Upper lobe of left lung (tissue), 6 donors: ENCODE measurements at regions not wholly inside any gene's neighbourhood (a gene's known extent, or its start where the extent isn't known, plus 50 kb on each side); places are given as distances from the start of the nearest gene placed in this dataset.

ENCODE experiments used
- ATAC-seq, 2 donors: fragments of 200-7000 bp; cut with Tn5 transposase; one replicate each; pipeline ENCODE4 v1.9.1; 2022; ENCODE audit warnings: mild to moderate bottlenecking in 2 of 2, moderate library complexity in 2 of 2; ENCODE audit not compliant: low FRiP score in 2 of 2
- DNase-seq, 2 donors: peaks; one replicate each; pipeline ENCODE4 v3.0.0-alpha.2; 2019 to 2020
- H3K27ac ChIP-seq, 4 donors: fragments of 200-600 bp; sonication (generic); one replicate each; pipeline ENCODE4 v1.5.1; 2016 to 2019
- H3K27me3 ChIP-seq, 4 donors: fragments of 200-600 bp; sonication (generic); one replicate each; pipeline ENCODE4 v1.5.1; 2017 to 2019
- H3K36me3 ChIP-seq, 4 donors: fragments of 200-600 bp; sonication (generic); one replicate each; pipeline ENCODE4 v1.5.1; 2016 to 2019
- H3K4me1 ChIP-seq, 4 donors: fragments of 200-600 bp; sonication (generic); one replicate each; pipeline ENCODE4 v1.5.1; 2018 to 2019
- H3K4me3 ChIP-seq, 4 donors: fragments of 200-600 bp; sonication (generic); one replicate each; pipeline ENCODE4 v1.5.1; 2017 to 2019; ENCODE audit warnings: mild to moderate bottlenecking in 2 of 4, moderate library complexity in 1 of 4
- H3K9me3 ChIP-seq, 4 donors: fragments of 200-600 bp; sonication (generic); one replicate each; pipeline ENCODE4 v1.5.1; 2018 to 2019
- CTCF ChIP-seq, 6 experiments: fragments of 450-650 bp in 4 of 6; fragments of 200-600 bp in 2 of 6; sonication (generic) in 2 of 6; IDR thresholded peaks; one replicate each; pipeline ENCODE4 v1.5.1; 2016 to 2019; ENCODE audit warnings: antibody characterized with exemption in 6 of 6
- EP300 ChIP-seq, 4 donors: sonication (generic); formaldehyde crosslinking; IDR thresholded peaks; one replicate each; pipeline ENCODE4 v1.5.1; 2017; ENCODE audit warnings: antibody characterized with exemption in 4 of 4, control low read depth in 2 of 4
- POLR2A ChIP-seq, 4 donors: fragments of 450-650 bp; IDR thresholded peaks; one replicate each; pipeline ENCODE4 v1.5.1; 2016 to 2017; ENCODE audit warnings: antibody characterized with exemption in 4 of 4, mild to moderate bottlenecking in 2 of 4
- POLR2AphosphoS5 ChIP-seq, 2 donors: sonication (generic); formaldehyde crosslinking; IDR thresholded peaks; one replicate each; pipeline ENCODE4 v1.5.1; 2017; ENCODE audit warnings: antibody characterized with exemption in 2 of 2
- WGBS, 2 donors: methylation state at CpG; one replicate each; pipeline ENCODE4 v1.1.5; 2017 to 2018; 5-methylcytosine and 5-hydroxymethylcytosine counted together
- donor health status: DM: no; HTN: no; CAD: no; lungs with moderate emphysema.
- donor health status: DM: no; HTN: yes; CAD: no; lungs with severe emphysema.

GRCh38 chr6:50330347-50330746 lies 280.6 kb upstream of the DEFB112 start:
- no peaks in the 10 kb centered on the region for H3K4me1 ChIP-seq
- 75 to 76% methylated on average over 2 of the region's 2 CpGs for WGBS, 2 donors
- no peaks in the 10 kb centered on the region for H3K9me3 ChIP-seq
- no peak overlapping the region for H3K27ac ChIP-seq
- DNase-seq (no peak), ATAC-seq (no peak)
- no peak overlapping the region for H3K4me3 ChIP-seq
- H3K27me3 ChIP-seq = no peaks in the 10 kb centered on the region
- TF ChIP-seq POLR2AphosphoS5 (IDR thresholded peaks at IDR 0.05) (no peak), POLR2A (IDR thresholded peaks at IDR 0.05) (no peak), CTCF (IDR thresholded peaks at IDR 0.05) (no peak), EP300 (IDR thresholded peaks at IDR 0.05) (no peak)
- no peaks in the 10 kb centered on the region for H3K36me3 ChIP-seq

GRCh38 chr6:50330963-50331362 lies 281.2 kb upstream of the DEFB112 start:
- H3K27ac ChIP-seq = no peak overlapping the region
- no peaks in the 10 kb centered on the region for H3K9me3 ChIP-seq
- 82 to 89% methylated on average over 3 of the region's 3 CpGs for WGBS, 2 donors
- H3K27me3 ChIP-seq = no peaks in the 10 kb centered on the region
- H3K4me3 ChIP-seq = no peak overlapping the region
- no peak for TF ChIP-seq EP300 (IDR thresholded peaks at IDR 0.05)
- no peak for TF ChIP-seq POLR2A (IDR thresholded peaks at IDR 0.05)
- no peak for TF ChIP-seq POLR2AphosphoS5 (IDR thresholded peaks at IDR 0.05)
- DNase-seq (no peak), ATAC-seq (no peak)
- H3K36me3 ChIP-seq = no peaks in the 10 kb centered on the region
- no peaks in the 10 kb centered on the region for H3K4me1 ChIP-seq

GRCh38 chr6:50333696-50334095 lies 284.0 kb upstream of the DEFB112 start:
- Histone ChIP-seq H3K27ac (no peak overlapping the region), H3K4me3 (no peak overlapping the region), H3K36me3 (no peaks in the 10 kb centered on the region), H3K9me3 (no peaks in the 10 kb centered on the region), H3K4me1 (no peaks in the 10 kb centered on the region), H3K27me3 (no peaks in the 10 kb centered on the region)
- WGBS, 2 donors = 85 to 86% methylated on average over 4 of the region's 4 CpGs
- TF ChIP-seq POLR2AphosphoS5 (IDR thresholded peaks at IDR 0.05) (no peak), POLR2A (IDR thresholded peaks at IDR 0.05) (no peak), EP300 (IDR thresholded peaks at IDR 0.05) (no peak), CTCF (IDR thresholded peaks at IDR 0.05) (no peak)
- ATAC-seq = no peak
- DNase-seq = no peak

GRCh38 chr6:50337532-50338122 lies 287.9 kb upstream of the DEFB112 start:
- 76 to 89% methylated on average over 3 of the region's 3 CpGs for WGBS, 2 donors

GRCh38 chr6:50353603-50354002 lies 303.9 kb upstream of the DEFB112 start:
- Histone ChIP-seq H3K27ac (no peak overlapping the region), H3K4me1 (no peaks in the 10 kb centered on the region), H3K27me3 (no peaks in the 10 kb centered on the region), H3K9me3 (no peaks in the 10 kb centered on the region), H3K36me3 (no peaks in the 10 kb centered on the region), H3K4me3 (no peak overlapping the region)
- DNase-seq = no peak
- WGBS, 2 donors = 61 to 83% methylated on average over 1 of the region's 1 CpG
- ATAC-seq = no peak
- TF ChIP-seq EP300 (IDR thresholded peaks at IDR 0.05) (no peak), POLR2AphosphoS5 (IDR thresholded peaks at IDR 0.05) (no peak), POLR2A (IDR thresholded peaks at IDR 0.05) (no peak), CTCF (IDR thresholded peaks at IDR 0.05) (no peak)

More at GRCh38 chr6:50337532-50338122, 287.9 kb upstream of the DEFB112 start:
- DNase-seq (no peak), ATAC-seq (no peak)
- Histone ChIP-seq H3K4me1 (no peaks in the 10 kb centered on the region), H3K36me3 (no peaks in the 10 kb centered on the region), H3K27ac (no peak overlapping the region), H3K9me3 (no peaks in the 10 kb centered on the region), H3K4me3 (no peak overlapping the region), H3K27me3 (no peaks in the 10 kb centered on the region)
- TF ChIP-seq POLR2A (IDR thresholded peaks at IDR 0.05) = no peak
- no peak for TF ChIP-seq EP300 (IDR thresholded peaks at IDR 0.05)
- no peak for TF ChIP-seq POLR2AphosphoS5 (IDR thresholded peaks at IDR 0.05)
- TF ChIP-seq CTCF (IDR thresholded peaks at IDR 0.05) = no peak
